ENCODE measurements at regions not wholly inside any gene's neighbourhood (a gene's known extent, or its start where the extent isn't known, plus 50 kb on each side); places are given as distances from the start of the nearest gene placed in this dataset.

DNA sequence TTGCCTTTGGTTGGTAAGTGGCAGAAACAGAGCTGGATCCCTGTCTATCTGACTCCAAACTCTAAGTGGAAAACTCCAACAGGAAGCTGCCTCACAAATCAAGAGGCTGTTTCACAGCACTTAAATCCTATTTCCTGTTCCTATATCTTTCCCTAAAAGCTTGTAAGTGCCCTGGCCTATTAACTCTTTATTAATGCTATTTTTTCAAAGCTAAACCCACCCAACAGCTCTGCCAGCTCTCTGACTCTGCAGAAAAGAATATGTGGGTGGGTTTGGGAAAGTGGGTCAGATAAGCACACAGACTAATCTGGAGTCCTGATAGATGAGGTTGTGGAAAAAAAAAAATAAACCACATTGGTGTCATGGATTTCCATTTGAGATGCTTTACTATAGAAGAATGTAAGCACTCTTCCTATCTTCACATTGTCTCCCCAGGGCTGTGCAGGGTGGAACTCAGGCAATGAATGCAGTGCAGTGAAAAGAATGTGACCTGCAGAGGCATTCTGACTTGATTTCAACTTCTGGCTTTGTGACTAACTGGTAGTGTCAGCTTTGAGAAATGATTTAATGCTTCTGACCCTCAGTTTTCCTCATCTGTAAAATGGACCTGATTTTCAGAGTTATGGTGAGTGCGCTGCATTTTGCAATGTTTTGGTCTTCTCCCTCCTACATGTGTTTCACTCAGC lies 125.6 kb downstream of the AASDHPPT start:
- no peaks in the 10 kb centered on the region for H3K36me3 Mint-ChIP-seq
- CTCF ChIA-PET: no interaction called here
- no peaks in the 10 kb centered on the region for H3K9me3 Mint-ChIP-seq

DNA sequence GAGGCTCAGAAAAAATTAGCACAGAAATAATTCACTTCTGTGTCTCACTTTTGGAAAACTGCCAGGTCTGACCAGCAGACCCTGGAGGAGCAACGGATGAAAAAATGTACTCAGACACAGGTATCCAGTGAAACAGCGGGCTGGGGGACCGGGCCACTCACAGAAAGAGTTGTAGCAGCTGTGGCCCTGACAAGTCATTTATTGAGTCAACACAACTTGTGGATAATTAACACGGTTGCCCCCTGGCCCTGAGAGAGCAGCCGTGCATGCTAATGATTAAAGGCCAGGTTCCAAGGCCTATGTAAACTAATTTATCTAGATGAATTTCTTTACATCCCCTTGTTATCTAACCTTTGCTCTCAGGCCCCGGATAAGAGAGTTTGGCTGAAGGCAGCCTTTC lies 131.3 kb downstream of the AASDHPPT start:
- DNase-seq (no peak), ATAC-seq (replicated peaks in 1 of 4) (no peak)
- Histone ChIP-seq H3K4me3 (ENCODE audit: control insufficient read depth in 1 of 2, extremely low read depth in 1 of 2, low read length in 1 of 2) (no peak overlapping the region), H3K9me3 (no peaks in the 10 kb centered on the region), H3K27ac (ENCODE audit: low read length) (no peak overlapping the region), H3K4me1 (ENCODE audit: control insufficient read depth in 1 of 2, extremely low read depth in 1 of 2, insufficient read depth in 2 of 2, low read length in 2 of 2) (no peaks in the 10 kb centered on the region), H3K36me3 (ENCODE audit: control insufficient read depth in 2 of 2, extremely low read depth in 1 of 2, insufficient read depth in 1 of 2, low read length in 1 of 2) (no peaks in the 10 kb centered on the region), H3K27me3 (replicated peaks in 1 of 2; ENCODE audit: control insufficient read depth in 2 of 2, extremely low read depth in 1 of 2, insufficient read depth in 2 of 2, low read length in 1 of 2) (no peaks in the 10 kb centered on the region)
- POLR2A ChIA-PET: no interaction called here
- H3K36me3 Mint-ChIP-seq: no peaks in the 10 kb centered on the region
- 60% methylated on average over 4 of the region's 6 CpGs for WGBS (ENCODE audit: insufficient coverage)
- H3K4me3 Mint-ChIP-seq: no peak overlapping the region
- CTCF ChIA-PET: no interaction called here
- peaks cover 0 to 6% of the 10 kb centered on the region in 2 donors for H3K27me3 Mint-ChIP-seq
- no peak overlapping the region for H3K27ac Mint-ChIP-seq
- no peaks in the 10 kb centered on the region for H3K4me1 Mint-ChIP-seq
- no peaks in the 10 kb centered on the region for H3K9me3 Mint-ChIP-seq

More for the DNA sequence above, 125.6 kb downstream of the AASDHPPT start:
- Mint-ChIP-seq H3K4me3 (no peak overlapping the region), H3K4me1 (no peaks in the 10 kb centered on the region), H3K27me3 (no peaks in the 10 kb centered on the region), H3K27ac (no peak overlapping the region)
- WGBS (ENCODE audit: insufficient coverage): no CpG with 5 or more reads among the region's 1 CpG
- Histone ChIP-seq H3K9me3 (no peaks in the 10 kb centered on the region), H3K4me1 (ENCODE audit: control insufficient read depth in 1 of 2, extremely low read depth in 1 of 2, insufficient read depth in 2 of 2, low read length in 2 of 2) (no peaks in the 10 kb centered on the region), H3K36me3 (ENCODE audit: control insufficient read depth in 2 of 2, extremely low read depth in 1 of 2, insufficient read depth in 1 of 2, low read length in 1 of 2) (no peaks in the 10 kb centered on the region), H3K27ac (ENCODE audit: low read length) (no peak overlapping the region), H3K27me3 (replicated peaks in 1 of 2; ENCODE audit: control insufficient read depth in 2 of 2, extremely low read depth in 1 of 2, insufficient read depth in 2 of 2, low read length in 1 of 2) (no peaks in the 10 kb centered on the region), H3K4me3 (ENCODE audit: control insufficient read depth in 1 of 2, extremely low read depth in 1 of 2, low read length in 1 of 2) (no peak overlapping the region)
- DNase-seq (no peak), ATAC-seq (replicated peaks in 1 of 4) (no peak)
- POLR2A ChIA-PET: no interaction called here

DNA sequence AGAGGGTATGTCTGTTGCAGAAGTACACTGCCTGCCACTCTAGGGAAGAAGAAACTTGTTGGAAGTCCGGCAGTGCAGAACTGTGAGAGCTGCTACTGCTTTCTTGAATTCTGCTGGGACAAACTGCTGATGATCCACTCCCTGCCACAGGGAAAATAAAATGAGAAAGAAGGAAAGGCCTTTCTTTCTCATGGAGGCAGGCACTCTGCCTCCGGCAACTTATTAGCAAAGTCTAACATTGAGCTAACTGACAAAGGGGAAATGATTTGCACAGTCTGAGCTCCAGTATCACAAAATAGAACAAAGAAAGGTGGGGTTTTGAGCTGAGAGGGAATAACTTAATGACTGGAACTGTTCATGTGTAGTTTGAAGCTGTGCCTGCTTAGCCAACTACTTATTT lies 134.6 kb downstream of the AASDHPPT start:
- Histone ChIP-seq H3K27ac (ENCODE audit: low read length) (no peak overlapping the region), H3K36me3 (ENCODE audit: control insufficient read depth in 2 of 2, extremely low read depth in 1 of 2, insufficient read depth in 1 of 2, low read length in 1 of 2) (no peaks in the 10 kb centered on the region), H3K4me1 (ENCODE audit: control insufficient read depth in 1 of 2, extremely low read depth in 1 of 2, insufficient read depth in 2 of 2, low read length in 2 of 2) (no peaks in the 10 kb centered on the region), H3K4me3 (ENCODE audit: control insufficient read depth in 1 of 2, extremely low read depth in 1 of 2, low read length in 1 of 2) (no peak overlapping the region), H3K27me3 (replicated peaks in 1 of 2; ENCODE audit: control insufficient read depth in 2 of 2, extremely low read depth in 1 of 2, insufficient read depth in 2 of 2, low read length in 1 of 2) (no peaks in the 10 kb centered on the region), H3K9me3 (no peaks in the 10 kb centered on the region)
- no peak for ATAC-seq (replicated peaks in 1 of 4)
- Mint-ChIP-seq H3K27me3 (peaks cover 2 to 6% of the 10 kb centered on the region in 2 donors), H3K4me1 (no peaks in the 10 kb centered on the region), H3K36me3 (no peaks in the 10 kb centered on the region), H3K9me3 (no peaks in the 10 kb centered on the region), H3K4me3 (no peak overlapping the region), H3K27ac (no peak overlapping the region)
- ChIA-PET POLR2A (no interaction called here), CTCF (no interaction called here)
- DNase-seq: no peak
- 60% methylated on average over 1 of the region's 2 CpGs for WGBS (ENCODE audit: insufficient coverage)

DNA sequence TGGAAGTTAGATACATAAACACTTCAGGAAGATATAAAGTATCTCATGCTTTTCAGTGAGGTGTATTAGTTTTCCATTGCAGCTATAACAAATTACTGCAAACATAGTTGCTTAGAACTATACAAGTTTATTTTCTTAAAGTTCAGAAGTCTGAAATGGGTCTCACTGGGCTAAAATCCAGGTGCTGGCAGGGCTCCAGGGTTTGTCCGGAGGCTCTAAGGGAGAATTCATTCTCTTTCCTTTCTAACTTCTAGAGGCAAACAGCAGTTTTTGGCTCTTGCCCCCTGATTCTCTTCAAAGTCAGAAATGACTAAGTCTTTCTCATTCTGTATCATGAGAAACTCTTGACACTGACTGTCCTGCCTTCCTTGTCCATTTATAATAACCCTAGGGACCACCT lies 138.8 kb downstream of the AASDHPPT start:
- Mint-ChIP-seq H3K36me3 (no peaks in the 10 kb centered on the region), H3K27ac (no peak overlapping the region), H3K27me3 (peaks cover 2 to 6% of the 10 kb centered on the region in 2 donors), H3K4me3 (no peak overlapping the region), H3K4me1 (no peaks in the 10 kb centered on the region), H3K9me3 (no peaks in the 10 kb centered on the region)
- H3K27ac ChIP-seq (ENCODE audit: low read length): no peak overlapping the region
- no CpG with 5 or more reads among the region's 1 CpG for whole genome bisulfite sequencing (ENCODE audit: insufficient coverage)
- H3K9me3 ChIP-seq: no peaks in the 10 kb centered on the region
- H3K36me3 ChIP-seq (ENCODE audit: control insufficient read depth in 2 of 2, extremely low read depth in 1 of 2, insufficient read depth in 1 of 2, low read length in 1 of 2): no peaks in the 10 kb centered on the region
- DNase-seq (no peak), ATAC-seq (replicated peaks in 1 of 4) (no peak)
- no peaks in the 10 kb centered on the region for H3K4me1 ChIP-seq (ENCODE audit: control insufficient read depth in 1 of 2, extremely low read depth in 1 of 2, insufficient read depth in 2 of 2, low read length in 2 of 2)
- H3K4me3 ChIP-seq (ENCODE audit: control insufficient read depth in 1 of 2, extremely low read depth in 1 of 2, low read length in 1 of 2): no peak overlapping the region
- CTCF ChIA-PET: no interaction called here
- no peaks in the 10 kb centered on the region for H3K27me3 ChIP-seq (replicated peaks in 1 of 2; ENCODE audit: control insufficient read depth in 2 of 2, extremely low read depth in 1 of 2, insufficient read depth in 2 of 2, low read length in 1 of 2)
- POLR2A ChIA-PET: no interaction called here

DNA sequence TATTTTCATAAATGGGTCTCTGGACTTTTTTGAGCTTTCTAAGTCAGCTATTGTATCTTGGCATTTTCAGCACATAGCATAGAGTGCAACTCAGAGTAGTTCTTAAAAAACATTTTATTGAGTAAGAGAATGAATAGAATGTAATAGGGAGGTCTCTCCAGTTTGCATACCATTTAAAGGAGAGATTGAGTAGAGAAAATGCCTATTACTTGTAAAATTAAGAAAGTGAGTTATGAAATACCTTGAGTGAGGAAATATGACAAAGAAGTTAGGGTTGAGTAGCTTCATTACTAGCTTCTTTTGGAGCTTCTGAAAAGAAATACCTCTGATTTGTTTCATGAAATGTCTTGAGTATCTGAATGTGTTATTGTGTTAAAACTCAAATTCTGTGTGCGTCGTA lies 140.0 kb downstream of the AASDHPPT start:
- Histone ChIP-seq H3K27ac (ENCODE audit: low read length) (no peak overlapping the region), H3K4me3 (ENCODE audit: control insufficient read depth in 1 of 2, extremely low read depth in 1 of 2, low read length in 1 of 2) (no peak overlapping the region), H3K4me1 (ENCODE audit: control insufficient read depth in 1 of 2, extremely low read depth in 1 of 2, insufficient read depth in 2 of 2, low read length in 2 of 2) (no peaks in the 10 kb centered on the region), H3K9me3 (no peaks in the 10 kb centered on the region), H3K27me3 (replicated peaks in 1 of 2; ENCODE audit: control insufficient read depth in 2 of 2, extremely low read depth in 1 of 2, insufficient read depth in 2 of 2, low read length in 1 of 2) (no peaks in the 10 kb centered on the region), H3K36me3 (ENCODE audit: control insufficient read depth in 2 of 2, extremely low read depth in 1 of 2, insufficient read depth in 1 of 2, low read length in 1 of 2) (no peaks in the 10 kb centered on the region)
- Mint-ChIP-seq H3K36me3 (no peaks in the 10 kb centered on the region), H3K27me3 (peaks cover under 1 to 2% of the 10 kb centered on the region in 2 donors), H3K4me1 (no peaks in the 10 kb centered on the region), H3K4me3 (no peak overlapping the region), H3K9me3 (peaks cover 5 to 7% (median 5%) of the 10 kb centered on the region in 3 donors), H3K27ac (no peak overlapping the region)
- 100% methylated on average over 2 of the region's 2 CpGs for WGBS (ENCODE audit: insufficient coverage)
- DNase-seq (no peak), ATAC-seq (replicated peaks in 1 of 4) (no peak)
- CTCF ChIA-PET: no interaction called here
- POLR2A ChIA-PET: no interaction called here

DNA sequence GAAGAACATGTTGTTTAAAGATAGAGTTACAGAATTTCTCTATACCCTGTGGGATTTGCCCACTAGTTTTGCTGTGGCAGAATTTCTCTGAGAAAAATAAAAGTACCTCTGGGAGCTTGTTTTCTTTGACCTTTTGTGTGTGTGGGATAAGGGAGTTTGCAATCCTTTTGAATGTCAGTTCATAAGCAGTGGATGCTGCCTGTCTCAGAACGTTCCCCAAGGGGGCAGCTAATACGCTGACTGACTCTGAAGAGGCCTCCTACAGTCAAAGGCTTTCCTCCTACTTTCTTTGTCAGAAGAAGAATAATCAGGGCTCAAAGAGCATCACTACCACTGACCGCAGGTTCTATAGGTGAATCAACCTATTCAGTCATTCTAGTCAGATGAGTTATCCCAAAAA lies 140.6 kb downstream of the AASDHPPT start:
- CTCF ChIA-PET: no interaction called here
- no peaks in the 10 kb centered on the region for H3K27me3 ChIP-seq (replicated peaks in 1 of 2; ENCODE audit: control insufficient read depth in 2 of 2, extremely low read depth in 1 of 2, insufficient read depth in 2 of 2, low read length in 1 of 2)
- no peaks in the 10 kb centered on the region for H3K9me3 ChIP-seq
- H3K36me3 ChIP-seq (ENCODE audit: control insufficient read depth in 2 of 2, extremely low read depth in 1 of 2, insufficient read depth in 1 of 2, low read length in 1 of 2): no peaks in the 10 kb centered on the region
- WGBS (ENCODE audit: insufficient coverage): 100% methylated on average over 1 of the region's 3 CpGs
- H3K4me1 Mint-ChIP-seq: no peaks in the 10 kb centered on the region
- H3K4me3 Mint-ChIP-seq: no peak overlapping the region
- POLR2A ChIA-PET: no interaction called here
- DNase-seq: no peak
- peaks cover 0 to 2% of the 10 kb centered on the region in 2 donors for H3K27me3 Mint-ChIP-seq
- H3K4me3 ChIP-seq (ENCODE audit: control insufficient read depth in 1 of 2, extremely low read depth in 1 of 2, low read length in 1 of 2): no peak overlapping the region
- H3K27ac ChIP-seq (ENCODE audit: low read length): no peak overlapping the region
- ATAC-seq (replicated peaks in 1 of 4): no peak
- H3K9me3 Mint-ChIP-seq: peaks cover 8 to 13% (median 10%) of the 10 kb centered on the region in 3 donors
- H3K27ac Mint-ChIP-seq: no peak overlapping the region
- no peaks in the 10 kb centered on the region for H3K36me3 Mint-ChIP-seq
- no peaks in the 10 kb centered on the region for H3K4me1 ChIP-seq (ENCODE audit: control insufficient read depth in 1 of 2, extremely low read depth in 1 of 2, insufficient read depth in 2 of 2, low read length in 2 of 2)

DNA sequence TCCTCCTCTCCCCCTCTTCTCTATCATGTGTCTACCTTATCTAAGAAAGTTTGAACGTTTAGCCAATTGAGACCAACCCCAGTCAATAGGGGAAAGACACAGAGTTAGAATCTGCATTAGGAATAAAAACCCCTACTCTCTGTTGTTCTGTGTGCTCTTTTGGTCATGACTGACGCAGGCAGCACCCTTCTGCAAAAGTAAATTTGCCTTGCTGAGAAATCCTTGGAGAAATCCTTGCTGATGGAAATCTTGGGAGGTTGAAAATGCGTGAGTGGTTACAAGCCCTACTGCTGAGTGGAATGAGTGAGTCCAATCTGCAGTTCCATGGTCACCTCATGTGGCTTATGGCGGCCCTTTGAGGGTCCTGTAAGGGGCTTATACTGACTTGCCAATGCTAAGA lies 145.2 kb downstream of the AASDHPPT start:
- H3K27me3 ChIP-seq (replicated peaks in 1 of 2; ENCODE audit: control insufficient read depth in 2 of 2, extremely low read depth in 1 of 2, insufficient read depth in 2 of 2, low read length in 1 of 2): no peaks in the 10 kb centered on the region
- H3K36me3 Mint-ChIP-seq: no peaks in the 10 kb centered on the region
- no peak overlapping the region for H3K27ac ChIP-seq (ENCODE audit: low read length)
- CTCF ChIA-PET: no interaction called here
- no peak for ATAC-seq (replicated peaks in 1 of 4)
- peaks cover 19 to 22% (median 20%) of the 10 kb centered on the region in 3 donors for H3K9me3 Mint-ChIP-seq
- no peak overlapping the region for H3K27ac Mint-ChIP-seq
- H3K27me3 Mint-ChIP-seq: no peaks in the 10 kb centered on the region
- no peaks in the 10 kb centered on the region for H3K9me3 ChIP-seq
- H3K4me3 Mint-ChIP-seq: no peak overlapping the region
- no peaks in the 10 kb centered on the region for H3K4me1 Mint-ChIP-seq
- POLR2A ChIA-PET: no interaction called here
- H3K4me3 ChIP-seq (ENCODE audit: control insufficient read depth in 1 of 2, extremely low read depth in 1 of 2, low read length in 1 of 2): no peak overlapping the region
- no peaks in the 10 kb centered on the region for H3K36me3 ChIP-seq (ENCODE audit: control insufficient read depth in 2 of 2, extremely low read depth in 1 of 2, insufficient read depth in 1 of 2, low read length in 1 of 2)
- 81% methylated on average over 2 of the region's 4 CpGs for WGBS (ENCODE audit: insufficient coverage)
- no peak for DNase-seq
- H3K4me1 ChIP-seq (ENCODE audit: control insufficient read depth in 1 of 2, extremely low read depth in 1 of 2, insufficient read depth in 2 of 2, low read length in 2 of 2): no peaks in the 10 kb centered on the region

All from T-cell (primary cell).